Muscle of leg (tissue), 3 donors: ENCODE measurements at regions not wholly inside any gene's neighbourhood (a gene's known extent, or its start where the extent isn't known, plus 50 kb on each side); places are given as distances from the start of the nearest gene placed in this dataset.
"Not testable (repeated sequence)": the region's sequence is repeated elsewhere in the genome, so short reads cannot be mapped to it uniquely, and the experiment has no call there.

Source experiments
- DNase-seq: peaks from one replicate; pipeline ENCODE4 v3.0.0; 2013
- H3K27ac ChIP-seq: one replicate; pipeline ENCODE4 v1.5.1; 2013; ENCODE audit warnings: mild to moderate bottlenecking, low read length, control low read depth
- H3K27me3 ChIP-seq: one replicate; pipeline ENCODE4 v1.6.1; 2013; ENCODE audit warnings: low read length; ENCODE audit not compliant: control insufficient read depth, insufficient read depth
- H3K36me3 ChIP-seq: one replicate; pipeline ENCODE4 v1.6.1; 2013; ENCODE audit warnings: low read length; ENCODE audit not compliant: control insufficient read depth, insufficient read depth
- H3K4me1 ChIP-seq: one replicate; pipeline ENCODE4 v1.6.1; 2013; ENCODE audit warnings: low read length; ENCODE audit not compliant: control insufficient read depth, insufficient read depth
- H3K4me3 ChIP-seq: one replicate; pipeline ENCODE4 v1.5.1; 2013; ENCODE audit warnings: low read length, control low read depth
- H3K9me3 ChIP-seq: replicated peaks from 2 replicates; pipeline ENCODE4 v1.6.1; 2013; ENCODE audit warnings: low read depth, low read length; ENCODE audit not compliant: control insufficient read depth
- WGBS: methylation state at CpG from one replicate; pipeline ENCODE4 v1.1.5; 2013; ENCODE audit warnings: missing lambda C conversion rate; ENCODE audit not compliant: insufficient coverage; 5-methylcytosine and 5-hydroxymethylcytosine counted together

DNA sequence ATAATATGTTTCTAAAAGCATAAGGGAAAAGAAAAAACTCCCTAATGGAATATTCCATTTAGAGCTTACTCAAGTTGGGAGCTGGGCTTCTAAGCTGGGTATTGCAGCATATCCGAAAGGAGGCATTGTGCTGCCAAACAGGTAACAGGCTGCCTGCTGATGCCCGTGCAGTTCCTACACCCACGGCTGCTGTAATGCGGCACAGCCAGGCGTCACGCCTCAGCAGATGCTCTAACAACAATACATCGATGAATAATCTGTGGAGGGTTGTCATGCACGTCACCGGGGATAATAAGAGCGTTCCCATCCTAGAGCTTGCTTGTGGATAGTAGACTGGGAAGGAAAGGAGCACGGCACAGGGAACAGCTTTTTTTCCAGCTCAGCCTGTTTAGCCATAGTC is 1582.1 kb upstream of the SLC10A2 start:
- no peak overlapping the region for H3K27ac ChIP-seq
- DNase-seq = no peak
- WGBS = 93% methylated on average over 9 of the region's 11 CpGs
- no peak overlapping the region for H3K4me3 ChIP-seq
- H3K36me3 ChIP-seq = no peaks in the 10 kb centered on the region
- no peaks in the 10 kb centered on the region for H3K4me1 ChIP-seq
- no peaks in the 10 kb centered on the region for H3K9me3 ChIP-seq
- H3K27me3 ChIP-seq = no peaks in the 10 kb centered on the region

DNA sequence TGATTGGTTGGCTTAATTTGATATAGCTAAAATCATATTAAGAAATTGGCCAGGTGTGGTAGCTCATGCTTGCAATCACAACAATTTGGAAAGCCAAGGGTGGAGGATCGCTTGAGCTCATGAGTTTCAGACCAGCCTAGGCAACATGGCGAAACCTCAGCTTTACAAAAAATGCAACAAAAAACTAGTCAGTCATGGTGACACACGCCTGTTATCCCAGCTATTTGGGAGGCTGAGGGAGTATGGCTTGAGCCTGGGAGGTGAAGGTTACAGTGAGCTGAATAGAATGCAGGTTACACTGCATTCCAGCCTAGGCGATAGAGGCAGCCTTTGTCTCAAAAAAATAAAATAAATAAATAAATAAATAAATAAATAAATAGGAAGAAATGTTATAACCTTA is 1579.6 kb upstream of the SLC10A2 start:
- Histone ChIP-seq H3K27me3 (no peaks in the 10 kb centered on the region), H3K4me1 (no peaks in the 10 kb centered on the region), H3K27ac (no peak overlapping the region), H3K9me3 (no peaks in the 10 kb centered on the region), H3K4me3 (no peak overlapping the region), H3K36me3 (no peaks in the 10 kb centered on the region)
- 100% methylated on average over 1 of the region's 4 CpGs for WGBS
- no peak for DNase-seq

DNA sequence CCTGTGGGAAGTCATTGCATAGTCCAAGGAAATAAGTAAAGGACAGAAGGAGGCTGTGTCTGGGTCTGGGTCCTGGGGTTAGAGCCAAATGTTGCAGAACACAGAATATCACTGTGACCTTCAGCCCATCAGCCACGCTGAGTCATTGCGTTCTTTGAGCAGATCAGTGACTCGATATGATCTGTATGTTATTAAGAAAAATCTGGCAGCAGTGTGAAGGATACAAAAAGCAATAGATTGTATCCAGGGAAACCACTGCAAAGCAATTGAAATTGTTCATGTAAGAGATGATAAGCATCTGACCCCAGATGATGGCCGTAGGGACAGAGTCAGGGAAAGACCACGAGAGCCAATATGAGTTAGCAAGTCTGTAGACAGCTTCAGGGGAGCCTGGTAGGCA is 1575.1 kb upstream of the SLC10A2 start:
- peak; percentile 8 for DNase-seq
- no peak overlapping the region for H3K4me3 ChIP-seq
- H3K27ac ChIP-seq = no peak overlapping the region
- H3K4me1 ChIP-seq = no peaks in the 10 kb centered on the region
- H3K36me3 ChIP-seq = no peaks in the 10 kb centered on the region
- 70% methylated on average over 5 of the region's 5 CpGs for WGBS
- no peaks in the 10 kb centered on the region for H3K9me3 ChIP-seq
- no peaks in the 10 kb centered on the region for H3K27me3 ChIP-seq

DNA sequence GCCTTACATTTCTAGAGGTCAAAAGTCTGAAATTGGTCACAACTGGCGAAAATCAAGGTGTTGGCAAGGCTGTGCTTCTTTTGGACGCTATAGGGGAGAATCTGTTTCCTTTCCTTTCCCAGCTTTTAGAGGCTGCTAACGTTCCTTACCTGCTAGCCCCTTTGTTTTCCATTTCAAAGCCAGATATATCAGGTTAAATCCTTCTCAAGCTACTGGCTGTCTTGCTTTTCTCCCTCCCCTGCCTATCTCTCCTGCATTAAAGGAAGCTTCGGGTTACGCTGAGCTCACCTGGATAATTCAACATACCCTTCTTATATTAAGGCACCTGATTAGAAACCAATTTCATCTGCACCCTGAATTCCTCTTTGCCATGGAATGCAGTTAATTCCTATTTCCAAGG is 1569.7 kb upstream of the SLC10A2 start:
- Histone ChIP-seq H3K36me3 (no peaks in the 10 kb centered on the region), H3K27ac (no peak overlapping the region), H3K4me1 (no peaks in the 10 kb centered on the region), H3K9me3 (no peaks in the 10 kb centered on the region), H3K4me3 (no peak overlapping the region), H3K27me3 (no peaks in the 10 kb centered on the region)
- WGBS = 58% methylated on average over 4 of the region's 5 CpGs
- DNase-seq = no peak

DNA sequence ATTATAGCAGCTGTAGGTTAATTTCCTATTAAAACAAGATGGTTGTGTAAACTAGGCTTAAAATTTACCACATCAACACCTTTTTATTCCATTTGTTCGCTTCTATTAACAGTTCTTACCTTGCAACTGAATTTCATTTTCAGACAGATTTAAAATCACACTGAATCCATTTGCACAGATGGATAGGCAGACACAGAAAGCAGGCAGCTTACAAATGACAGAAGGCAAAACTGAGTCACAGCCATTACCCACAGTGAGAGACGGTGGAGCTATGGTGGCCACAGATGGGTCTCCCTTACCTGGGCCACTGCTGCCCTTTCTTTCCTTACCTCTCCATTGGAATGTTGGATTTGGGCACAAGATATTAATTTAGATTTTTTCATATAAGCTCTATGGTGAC is 1567.8 kb upstream of the SLC10A2 start:
- Histone ChIP-seq H3K27ac (no peak overlapping the region), H3K9me3 (no peaks in the 10 kb centered on the region), H3K27me3 (no peaks in the 10 kb centered on the region), H3K4me1 (no peaks in the 10 kb centered on the region), H3K4me3 (no peak overlapping the region), H3K36me3 (no peaks in the 10 kb centered on the region)
- no peak for DNase-seq
- no CpG with 5 or more reads among the region's 2 CpGs for WGBS

DNA sequence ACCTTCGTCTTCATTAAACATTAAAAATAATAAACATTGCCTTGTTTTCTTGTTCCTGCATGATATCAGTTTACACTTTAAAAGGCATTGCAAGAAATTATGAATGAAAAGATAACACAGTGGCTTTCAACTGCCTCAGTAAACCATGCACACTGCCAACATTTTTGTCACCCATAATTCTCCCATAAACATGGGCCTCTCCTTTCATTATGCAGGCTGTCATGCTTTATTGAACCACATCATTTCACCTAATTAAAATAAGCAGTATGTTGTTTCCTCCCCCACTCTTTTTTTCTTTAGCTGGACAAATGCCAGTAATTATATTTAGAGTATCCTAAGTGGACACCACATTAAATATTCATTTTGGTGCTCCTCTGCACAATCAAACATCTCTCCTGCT is 1566.5 kb upstream of the SLC10A2 start:
- no peaks in the 10 kb centered on the region for H3K4me1 ChIP-seq
- no CpG with 5 or more reads among the region's 1 CpG for WGBS

DNA sequence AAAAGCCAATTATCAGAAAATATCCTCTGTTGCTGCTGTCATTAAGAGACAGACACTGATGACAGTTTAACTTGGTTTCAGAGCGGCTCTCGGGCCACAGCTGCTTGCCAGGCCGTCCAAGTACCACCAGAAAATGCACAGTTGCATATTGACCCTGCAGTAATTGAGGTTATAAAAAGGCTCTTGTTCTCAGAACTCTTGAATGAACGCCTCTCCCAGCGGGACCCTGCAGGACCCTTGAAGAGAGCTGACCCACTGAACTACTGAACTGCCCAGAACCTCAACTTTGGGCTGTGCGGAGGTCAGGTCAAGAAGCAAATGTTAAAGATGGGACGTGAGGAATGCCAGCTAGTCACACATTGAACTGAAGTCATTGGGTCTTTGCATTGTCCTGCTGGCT is 1559.0 kb upstream of the SLC10A2 start:
- Histone ChIP-seq H3K9me3 (no peaks in the 10 kb centered on the region), H3K27ac (no peak overlapping the region), H3K4me3 (no peak overlapping the region), H3K36me3 (no peaks in the 10 kb centered on the region), H3K27me3 (no peaks in the 10 kb centered on the region), H3K4me1 (no peaks in the 10 kb centered on the region)
- no peak for DNase-seq
- 61% methylated on average over 6 of the region's 7 CpGs for WGBS

More for the DNA sequence above, 1566.5 kb upstream of the SLC10A2 start:
- no peaks in the 10 kb centered on the region for H3K36me3 ChIP-seq
- no peak for DNase-seq
- H3K27me3 ChIP-seq = no peaks in the 10 kb centered on the region
- H3K4me3 ChIP-seq = no peak overlapping the region
- H3K9me3 ChIP-seq = no peaks in the 10 kb centered on the region
- H3K27ac ChIP-seq = no peak overlapping the region

DNA sequence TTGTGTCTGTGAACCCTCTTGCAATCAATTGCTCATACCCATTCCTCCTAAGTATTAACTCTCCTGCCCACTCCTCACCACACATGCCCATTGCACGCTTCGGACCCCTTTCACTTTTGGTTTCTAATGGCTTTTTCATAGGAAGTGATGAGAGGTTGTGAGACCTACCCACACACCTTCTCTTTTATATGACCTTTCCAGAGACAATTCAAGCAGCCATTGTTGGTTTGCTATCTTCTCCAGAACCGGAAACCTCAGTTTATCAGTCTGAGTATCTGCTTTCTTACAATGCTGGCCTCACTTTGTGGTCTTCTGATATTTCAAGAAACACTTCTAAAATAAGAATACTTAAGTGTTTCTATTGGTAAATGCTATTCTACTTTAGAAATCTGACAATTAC is 1550.8 kb upstream of the SLC10A2 start:
- H3K36me3 ChIP-seq = no peaks in the 10 kb centered on the region
- peaks cover 2% of the 10 kb centered on the region for H3K9me3 ChIP-seq
- H3K4me1 ChIP-seq = no peaks in the 10 kb centered on the region
- WGBS = 86% methylated on average over 1 of the region's 3 CpGs
- no peak overlapping the region for H3K4me3 ChIP-seq
- no peak overlapping the region for H3K27ac ChIP-seq
- DNase-seq = no peak
- H3K27me3 ChIP-seq = no peaks in the 10 kb centered on the region

DNA sequence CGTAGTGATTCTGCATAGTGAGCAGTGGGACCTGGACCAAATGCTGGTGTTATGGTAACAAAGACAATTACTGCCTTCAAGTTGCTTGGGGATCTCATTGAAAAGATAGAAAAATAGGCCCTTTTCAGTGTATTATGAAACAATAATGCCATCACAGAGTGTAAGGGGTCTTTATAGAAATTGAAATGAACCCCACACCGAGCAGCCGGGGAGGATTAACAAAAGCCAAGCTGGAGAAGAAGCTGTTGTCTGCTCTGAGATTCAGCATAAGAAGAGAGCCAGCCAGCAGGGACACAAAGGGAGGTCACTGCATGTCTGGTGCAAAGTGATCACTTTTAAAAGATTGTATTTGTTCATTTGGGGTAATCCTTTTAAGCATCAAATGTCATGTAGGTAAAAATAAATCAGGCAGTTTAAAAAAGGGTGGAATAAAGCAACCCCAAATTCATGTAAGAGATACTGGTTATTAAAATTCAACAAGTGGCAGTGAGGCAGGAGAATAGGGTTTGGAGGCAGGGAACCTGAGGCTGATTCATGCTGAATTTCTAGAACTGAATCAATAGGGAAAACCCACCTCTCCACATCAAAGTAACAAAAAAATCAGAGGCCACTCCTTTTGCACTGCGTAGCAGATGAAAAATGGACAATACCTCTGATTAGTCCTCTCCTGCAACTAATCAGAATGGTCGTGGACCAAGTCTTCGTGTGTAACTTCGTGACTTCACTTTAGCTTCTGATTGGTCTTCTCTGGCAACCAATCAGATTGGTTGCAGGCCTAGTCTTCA is 1548.3 kb upstream of the SLC10A2 start:
- Histone ChIP-seq H3K4me3 (no peak overlapping the region), H3K4me1 (no peaks in the 10 kb centered on the region), H3K9me3 (peaks cover 2% of the 10 kb centered on the region), H3K27ac (no peak overlapping the region), H3K36me3 (no peaks in the 10 kb centered on the region), H3K27me3 (no peaks in the 10 kb centered on the region)
- 92% methylated on average over 2 of the region's 7 CpGs for WGBS
- no peak for DNase-seq

DNA sequence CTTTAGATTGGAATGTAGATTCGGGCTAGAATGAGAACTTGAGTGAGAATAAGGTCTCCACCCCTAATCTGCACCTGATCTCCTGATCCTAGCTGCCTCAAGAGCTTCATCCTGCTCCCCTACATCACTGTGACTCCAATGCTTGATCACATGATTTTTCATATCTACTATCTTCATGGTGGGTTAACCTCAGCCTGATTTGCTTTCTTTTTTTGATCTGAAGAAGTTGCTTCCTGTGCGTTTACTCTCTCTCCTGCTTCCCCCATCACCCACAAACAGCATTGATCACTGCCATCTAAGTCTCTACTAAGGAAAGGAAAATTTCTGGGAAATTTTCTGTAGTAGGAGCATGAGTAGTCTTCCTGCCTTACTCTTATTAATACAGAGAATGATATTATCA is 1542.1 kb upstream of the SLC10A2 start:
- DNase-seq = no peak
- Histone ChIP-seq H3K4me3 (no peak overlapping the region), H3K36me3 (no peaks in the 10 kb centered on the region), H3K4me1 (no peaks in the 10 kb centered on the region), H3K27me3 (no peaks in the 10 kb centered on the region), H3K9me3 (no peaks in the 10 kb centered on the region), H3K27ac (no peak overlapping the region)
- WGBS = no CpG with 5 or more reads among the region's 2 CpGs

DNA sequence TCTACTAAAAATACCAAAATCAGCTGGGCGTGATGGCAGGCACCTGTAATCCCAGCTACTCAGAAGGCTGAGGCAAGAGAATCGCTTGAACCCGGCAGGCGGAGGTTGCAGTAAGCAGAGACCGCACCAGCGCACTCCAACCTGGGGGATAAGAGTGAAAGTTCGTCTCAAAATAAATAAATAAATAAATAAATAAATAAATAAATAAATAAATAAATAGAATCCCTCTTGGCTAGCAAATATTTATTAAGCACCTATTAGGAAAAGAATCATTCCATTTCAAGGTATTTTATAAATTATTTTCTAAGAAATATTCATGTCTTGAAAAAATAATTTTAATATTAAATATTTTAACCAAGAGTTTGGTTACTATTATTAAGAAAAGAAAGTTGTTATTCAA is 1539.2 kb upstream of the SLC10A2 start:
- not testable (repeated sequence) for H3K9me3 ChIP-seq, H3K27ac ChIP-seq, H3K36me3 ChIP-seq, DNase-seq, H3K27me3 ChIP-seq, H3K4me3 ChIP-seq, H3K4me1 ChIP-seq
- no CpG with 5 or more reads among the region's 7 CpGs for WGBS
